SK-N-SH treated with all-trans-retinoic acid at 6 μM for 48 hours (cell line): ENCODE measurements at regions not wholly inside any gene's neighbourhood (a gene's known extent, or its start where the extent isn't known, plus 50 kb on each side); places are given as distances from the start of the nearest gene placed in this dataset.

ENCODE experiments used
- ATAC-seq: fragments of 200-7000 bp; cut with Tn5 transposase; 3 replicates; pipeline ENCODE4 v1.9.1; 2020; ENCODE audit warnings: mild to moderate bottlenecking, moderate library complexity
- ARNTL ChIP-seq: fragments of 450-650 bp; formaldehyde crosslinking; IDR thresholded peaks from 2 replicates; pipeline ENCODE4 v1.5.0; 2020; ENCODE audit warnings: low read depth, mild to moderate bottlenecking, moderate library complexity, borderline replicate concordance
- CSDC2 ChIP-seq: fragments of 250-450 bp; sonication (Bioruptor Pico); IDR thresholded peaks from 2 replicates; pipeline ENCODE4 v1.5.0; 2020; ENCODE audit warnings: mild to moderate bottlenecking, moderate library complexity
- ESRRG ChIP-seq: fragments of 250-450 bp; sonication (Bioruptor Pico); IDR thresholded peaks from 2 replicates; pipeline ENCODE4 v1.6.1; 2021; ENCODE audit warnings: mild to moderate bottlenecking
- ISL1 ChIP-seq: fragments of 250-450 bp; sonication (Bioruptor Pico); IDR thresholded peaks from 2 replicates; pipeline ENCODE4 v2.1.2; 2022; ENCODE audit warnings: mild to moderate bottlenecking, moderate library complexity
- OSR1 ChIP-seq: fragments of 250-450 bp; sonication (Bioruptor Pico); IDR thresholded peaks from 2 replicates; pipeline ENCODE4 v1.8.0; 2022; ENCODE audit warnings: moderate library complexity, mild to moderate bottlenecking, inconsistent platforms
- PPARA ChIP-seq: fragments of 250-450 bp; sonication (Bioruptor Pico); IDR thresholded peaks from 2 replicates; pipeline ENCODE4 v1.5.0; 2020; ENCODE audit warnings: mild to moderate bottlenecking, borderline replicate concordance
- RARB ChIP-seq: fragments of 250-450 bp; sonication (Bioruptor Pico); IDR thresholded peaks from 2 replicates; pipeline ENCODE4 v1.8.0; 2021; ENCODE audit warnings: mild to moderate bottlenecking, moderate library complexity
- TCF4 ChIP-seq: fragments of 250-450 bp; sonication (Bioruptor Pico); IDR thresholded peaks from 2 replicates; pipeline ENCODE4 v1.8.0; 2021; ENCODE audit warnings: mild to moderate bottlenecking, moderate library complexity, borderline replicate concordance
- TOX ChIP-seq: fragments of 250-450 bp; sonication (Bioruptor Pico); IDR thresholded peaks from 2 replicates; pipeline ENCODE4 v1.8.0; 2021; ENCODE audit warnings: mild to moderate bottlenecking, moderate library complexity, borderline replicate concordance
- ZC3H10 ChIP-seq: fragments of 250-450 bp; sonication (Bioruptor Pico); IDR thresholded peaks from 2 replicates; pipeline ENCODE4 v1.5.1; 2021; ENCODE audit warnings: mild to moderate bottlenecking, moderate library complexity
- ZFP3 ChIP-seq: fragments of 250-450 bp; sonication (Bioruptor Pico); IDR thresholded peaks from 2 replicates; pipeline ENCODE4 v1.5.0; 2020; ENCODE audit warnings: mild to moderate bottlenecking, moderate library complexity
- ZFP30 ChIP-seq: fragments of 450-650 bp; formaldehyde crosslinking; IDR thresholded peaks from 2 replicates; pipeline ENCODE4 v1.5.0; 2022; ENCODE audit warnings: mild to moderate bottlenecking, moderate library complexity
- ZNF565 ChIP-seq: fragments of 450-650 bp; formaldehyde crosslinking; conservative IDR thresholded peaks from 2 replicates; pipeline ENCODE4 v1.5.0; 2020; ENCODE audit warnings: low read depth, mild to moderate bottlenecking, moderate library complexity
- ZNF70 ChIP-seq: fragments of 450-650 bp; formaldehyde crosslinking; IDR thresholded peaks from 2 replicates; pipeline ENCODE4 v1.5.0; 2020; ENCODE audit warnings: mild to moderate bottlenecking, moderate library complexity
- ZNF8 ChIP-seq: fragments of 450-650 bp; formaldehyde crosslinking; IDR thresholded peaks from 2 replicates; pipeline ENCODE4 v1.5.0; 2020; ENCODE audit warnings: mild to moderate bottlenecking, moderate library complexity
- TF ChIP-seq, protein P1 (sequence below): fragments of 250-450 bp; sonication (Bioruptor Pico); IDR thresholded peaks from 2 replicates; pipeline ENCODE4 v1.5.1; 2020; ENCODE audit warnings: low read depth, mild to moderate bottlenecking, moderate library complexity
- TF ChIP-seq, protein P2 (sequence below): fragments of 250-450 bp; sonication (Bioruptor Pico); IDR thresholded peaks from 2 replicates; pipeline ENCODE4 v1.8.0; 2020; ENCODE audit warnings: mild to moderate bottlenecking, moderate library complexity, borderline replicate concordance
- TF ChIP-seq, protein P3 (sequence below): fragments of 250-450 bp; sonication (Bioruptor Pico); IDR thresholded peaks from 2 replicates; pipeline ENCODE4 v1.5.1; 2021; ENCODE audit warnings: mild to moderate bottlenecking, moderate library complexity
- TF ChIP-seq, protein P4 (sequence below): fragments of 250-450 bp; sonication (Bioruptor Pico); IDR thresholded peaks from 2 replicates; pipeline ENCODE4 v1.8.0; 2021; ENCODE audit warnings: low read depth, mild to moderate bottlenecking, moderate library complexity, borderline replicate concordance

DNA sequence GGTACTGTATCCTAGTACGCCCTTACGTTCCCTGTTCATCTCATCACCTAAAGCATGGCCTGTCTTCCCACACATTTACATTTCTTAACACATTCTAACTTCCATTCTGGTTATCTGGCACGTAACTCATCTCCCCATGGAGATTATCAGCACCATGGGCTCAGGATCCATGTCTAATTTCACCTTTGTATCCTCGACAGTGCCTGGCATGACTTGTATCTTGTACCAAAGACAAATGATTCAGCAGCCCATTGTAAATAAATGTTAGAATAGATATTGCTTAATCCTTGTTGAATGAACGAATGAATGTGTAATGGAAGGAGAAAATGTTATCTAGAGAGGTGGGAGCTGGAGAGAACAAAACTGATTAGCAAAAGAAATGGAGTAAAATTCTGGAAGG is 69.7 kb upstream of the TPM1 start (continued):
- TF ChIP-seq ZNF565 = no peak
- TF ChIP-seq, protein P1, sequence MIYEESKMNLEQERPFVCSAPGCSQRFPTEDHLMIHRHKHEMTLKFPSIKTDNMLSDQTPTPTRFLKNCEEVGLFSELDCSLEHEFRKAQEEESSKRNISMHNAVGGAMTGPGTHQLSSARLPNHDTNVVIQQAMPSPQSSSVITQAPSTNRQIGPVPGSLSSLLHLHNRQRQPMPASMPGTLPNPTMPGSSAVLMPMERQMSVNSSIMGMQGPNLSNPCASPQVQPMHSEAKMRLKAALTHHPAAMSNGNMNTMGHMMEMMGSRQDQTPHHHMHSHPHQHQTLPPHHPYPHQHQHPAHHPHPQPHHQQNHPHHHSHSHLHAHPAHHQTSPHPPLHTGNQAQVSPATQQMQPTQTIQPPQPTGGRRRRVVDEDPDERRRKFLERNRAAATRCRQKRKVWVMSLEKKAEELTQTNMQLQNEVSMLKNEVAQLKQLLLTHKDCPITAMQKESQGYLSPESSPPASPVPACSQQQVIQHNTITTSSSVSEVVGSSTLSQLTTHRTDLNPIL (CRISPR knock-in tag) = no peak
- no peak for TF ChIP-seq TCF4 (CRISPR knock-in tag)
- TF ChIP-seq ZNF70 (CRISPR knock-in tag) = no peak
- no peak for TF ChIP-seq ZC3H10 (CRISPR knock-in tag)
- TF ChIP-seq ESRRG (CRISPR knock-in tag) = no peak
- no peak for TF ChIP-seq PPARA (CRISPR knock-in tag)
- no peak for TF ChIP-seq TOX (CRISPR knock-in tag)
- TF ChIP-seq ARNTL (CRISPR knock-in tag) = no peak
- TF ChIP-seq, all 23 proteins: peak for 0

DNA sequence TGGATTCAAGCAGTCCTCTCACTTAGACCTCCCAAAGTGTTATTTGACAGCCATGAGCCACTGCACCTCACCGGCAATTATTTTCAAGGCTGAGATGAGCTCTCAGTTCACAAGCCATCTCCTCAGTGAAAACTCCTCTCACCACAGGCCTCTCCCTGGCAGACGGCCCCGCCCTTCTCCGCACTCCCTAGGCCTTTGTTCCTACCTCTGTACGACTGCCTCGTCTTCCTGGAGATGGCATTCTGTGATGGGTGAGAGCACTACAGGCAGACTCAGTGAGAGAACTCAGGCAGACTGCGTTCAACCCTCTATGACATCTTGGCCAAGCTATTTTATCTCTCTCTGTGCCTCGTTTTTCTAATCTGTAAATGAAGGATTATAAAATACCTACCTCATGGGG is 67.0 kb upstream of the TPM1 start:
- TF ChIP-seq ZNF70 (CRISPR knock-in tag) = no peak
- no peak for TF ChIP-seq ZFP3 (CRISPR knock-in tag)
- no peak for TF ChIP-seq PPARA (CRISPR knock-in tag)
- TF ChIP-seq, protein P2, sequence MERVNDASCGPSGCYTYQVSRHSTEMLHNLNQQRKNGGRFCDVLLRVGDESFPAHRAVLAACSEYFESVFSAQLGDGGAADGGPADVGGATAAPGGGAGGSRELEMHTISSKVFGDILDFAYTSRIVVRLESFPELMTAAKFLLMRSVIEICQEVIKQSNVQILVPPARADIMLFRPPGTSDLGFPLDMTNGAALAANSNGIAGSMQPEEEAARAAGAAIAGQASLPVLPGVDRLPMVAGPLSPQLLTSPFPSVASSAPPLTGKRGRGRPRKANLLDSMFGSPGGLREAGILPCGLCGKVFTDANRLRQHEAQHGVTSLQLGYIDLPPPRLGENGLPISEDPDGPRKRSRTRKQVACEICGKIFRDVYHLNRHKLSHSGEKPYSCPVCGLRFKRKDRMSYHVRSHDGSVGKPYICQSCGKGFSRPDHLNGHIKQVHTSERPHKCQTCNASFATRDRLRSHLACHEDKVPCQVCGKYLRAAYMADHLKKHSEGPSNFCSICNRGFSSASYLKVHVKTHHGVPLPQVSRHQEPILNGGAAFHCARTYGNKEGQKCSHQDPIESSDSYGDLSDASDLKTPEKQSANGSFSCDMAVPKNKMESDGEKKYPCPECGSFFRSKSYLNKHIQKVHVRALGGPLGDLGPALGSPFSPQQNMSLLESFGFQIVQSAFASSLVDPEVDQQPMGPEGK (CRISPR knock-in tag) = no peak
- no peak for TF ChIP-seq ESRRG (CRISPR knock-in tag)
- TF ChIP-seq ZFP30 (CRISPR knock-in tag) = no peak
- no peak for TF ChIP-seq TOX (CRISPR knock-in tag)
- TF ChIP-seq, protein P3, sequence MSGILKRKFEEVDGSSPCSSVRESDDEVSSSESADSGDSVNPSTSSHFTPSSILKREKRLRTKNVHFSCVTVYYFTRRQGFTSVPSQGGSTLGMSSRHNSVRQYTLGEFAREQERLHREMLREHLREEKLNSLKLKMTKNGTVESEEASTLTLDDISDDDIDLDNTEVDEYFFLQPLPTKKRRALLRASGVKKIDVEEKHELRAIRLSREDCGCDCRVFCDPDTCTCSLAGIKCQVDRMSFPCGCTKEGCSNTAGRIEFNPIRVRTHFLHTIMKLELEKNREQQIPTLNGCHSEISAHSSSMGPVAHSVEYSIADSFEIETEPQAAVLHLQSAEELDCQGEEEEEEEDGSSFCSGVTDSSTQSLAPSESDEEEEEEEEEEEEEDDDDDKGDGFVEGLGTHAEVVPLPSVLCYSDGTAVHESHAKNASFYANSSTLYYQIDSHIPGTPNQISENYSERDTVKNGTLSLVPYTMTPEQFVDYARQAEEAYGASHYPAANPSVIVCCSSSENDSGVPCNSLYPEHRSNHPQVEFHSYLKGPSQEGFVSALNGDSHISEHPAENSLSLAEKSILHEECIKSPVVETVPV (CRISPR knock-in tag) = no peak
- TF ChIP-seq, protein P1 (CRISPR knock-in tag) = no peak
- no peak for TF ChIP-seq ISL1 (CRISPR knock-in tag)
- TF ChIP-seq TCF4 (CRISPR knock-in tag) = no peak
- TF ChIP-seq ZC3H10 (CRISPR knock-in tag) = no peak
- TF ChIP-seq OSR1 = no peak
- TF ChIP-seq, protein P4, sequence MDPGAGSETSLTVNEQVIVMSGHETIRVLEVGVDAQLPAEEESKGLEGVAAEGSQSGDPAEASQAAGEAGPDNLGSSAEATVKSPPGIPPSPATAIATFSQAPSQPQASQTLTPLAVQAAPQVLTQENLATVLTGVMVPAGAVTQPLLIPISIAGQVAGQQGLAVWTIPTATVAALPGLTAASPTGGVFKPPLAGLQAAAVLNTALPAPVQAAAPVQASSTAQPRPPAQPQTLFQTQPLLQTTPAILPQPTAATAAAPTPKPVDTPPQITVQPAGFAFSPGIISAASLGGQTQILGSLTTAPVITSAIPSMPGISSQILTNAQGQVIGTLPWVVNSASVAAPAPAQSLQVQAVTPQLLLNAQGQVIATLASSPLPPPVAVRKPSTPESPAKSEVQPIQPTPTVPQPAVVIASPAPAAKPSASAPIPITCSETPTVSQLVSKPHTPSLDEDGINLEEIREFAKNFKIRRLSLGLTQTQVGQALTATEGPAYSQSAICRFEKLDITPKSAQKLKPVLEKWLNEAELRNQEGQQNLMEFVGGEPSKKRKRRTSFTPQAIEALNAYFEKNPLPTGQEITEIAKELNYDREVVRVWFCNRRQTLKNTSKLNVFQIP = no peak
- no peak for TF ChIP-seq RARB (CRISPR knock-in tag)
- no peak for TF ChIP-seq ZNF8 (CRISPR knock-in tag)
- no peak for ATAC-seq

DNA sequence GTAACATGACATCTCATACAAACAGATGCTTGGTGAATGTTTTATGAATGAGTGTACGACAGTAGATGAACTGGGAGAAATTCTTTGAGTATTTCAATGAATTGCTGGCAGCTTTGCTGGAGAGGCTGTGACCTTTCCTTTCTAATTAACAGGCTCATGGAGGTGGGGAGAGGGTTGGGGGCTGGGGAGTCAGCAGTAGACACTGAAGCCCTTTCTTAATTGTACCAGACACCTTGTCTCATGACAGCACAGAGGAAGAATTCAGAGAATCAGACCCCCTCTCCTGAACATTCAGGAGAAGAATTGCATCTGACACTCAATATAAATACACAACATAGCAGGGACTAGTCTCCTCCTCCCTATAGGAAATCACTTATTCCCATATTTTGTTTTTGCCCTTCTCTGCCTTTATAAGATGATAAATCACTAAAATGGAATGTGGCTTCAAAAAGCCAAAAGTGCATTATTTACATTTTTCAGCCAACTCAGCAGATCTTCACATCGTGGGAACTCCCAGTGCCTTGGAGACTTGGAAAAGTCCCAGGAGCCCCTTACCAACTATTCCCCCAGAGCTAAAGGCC is 66.2 kb upstream of the TPM1 start:
- peak; percentile 67 for ATAC-seq
- TF ChIP-seq TCF4 (CRISPR knock-in tag) (no peak), ISL1 (CRISPR knock-in tag) (0 out of 2 replicates have a peak, but pooled peaks have one; percentile 17)
- TF ChIP-seq, all 23 proteins: peak for 1

DNA sequence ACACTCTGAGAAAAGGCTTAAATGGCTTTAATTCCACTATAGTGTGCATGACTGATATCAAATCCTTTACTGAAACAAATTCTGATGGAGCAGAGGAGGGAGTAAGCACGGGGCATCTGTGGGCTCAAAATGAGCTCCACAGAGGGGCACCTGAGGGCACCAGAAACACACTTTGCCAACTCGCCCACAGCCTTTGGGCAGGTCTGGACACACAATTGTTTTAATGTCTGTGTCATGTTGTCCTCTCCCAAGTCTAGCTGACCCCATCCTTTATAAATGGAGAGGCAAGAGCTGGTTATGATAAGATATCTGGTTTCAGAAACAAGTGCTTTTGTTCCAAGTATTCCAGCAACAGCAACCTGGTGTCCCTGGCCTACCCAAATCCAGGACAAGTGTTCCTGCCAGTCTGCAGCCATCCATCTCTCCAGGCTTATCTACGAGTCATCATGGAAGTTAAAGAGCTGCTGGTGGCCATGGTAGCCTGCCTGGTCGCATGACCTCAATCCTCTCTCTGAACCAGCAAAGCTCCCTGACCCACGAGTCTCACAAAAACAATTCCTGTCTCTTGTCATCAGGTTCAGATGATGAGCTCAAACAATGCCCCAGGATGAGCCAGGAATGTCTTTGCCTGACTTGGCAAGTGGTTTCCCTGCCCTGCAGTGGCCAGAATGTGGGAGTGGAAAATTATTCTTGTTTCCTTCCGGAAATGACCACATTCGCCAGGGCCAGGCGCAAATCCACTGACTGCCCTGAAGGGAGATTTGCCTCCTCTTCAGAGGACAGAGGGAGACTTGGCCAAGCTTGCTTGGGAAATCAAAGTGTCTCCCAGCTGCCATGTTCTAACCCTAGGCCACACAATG is 64.4 kb upstream of the TPM1 start:
- TF ChIP-seq CSDC2 (CRISPR knock-in tag) = no peak
- TF ChIP-seq TOX (CRISPR knock-in tag) = no peak
- no peak for TF ChIP-seq ZFP3 (CRISPR knock-in tag)
- no peak for TF ChIP-seq ZNF8 (CRISPR knock-in tag)
- no peak for TF ChIP-seq PPARA (CRISPR knock-in tag)
- ATAC-seq = peak; percentile 79
